ENCODE measurements at regions not wholly inside any gene's neighbourhood (a gene's known extent, or its start where the extent isn't known, plus 50 kb on each side); places are given as distances from the start of the nearest gene placed in this dataset.

DNA sequence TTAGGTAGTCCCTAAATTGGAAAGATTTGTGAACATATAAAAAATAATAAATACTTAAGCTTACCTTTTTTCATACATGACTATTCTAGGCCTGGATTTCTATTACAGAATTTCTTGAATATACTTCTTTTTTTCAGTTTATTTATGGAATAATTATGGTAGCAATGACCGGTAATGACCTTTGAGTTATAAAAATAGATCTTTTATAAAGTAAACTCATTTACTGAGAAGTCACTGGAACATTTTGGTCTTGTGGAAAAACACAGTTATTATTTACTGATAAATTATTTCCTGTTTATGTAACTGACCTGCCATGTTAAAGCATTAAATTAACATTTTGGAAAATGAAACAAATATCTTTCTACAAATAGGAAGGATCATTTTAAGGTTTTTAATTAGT, 80.4 kb upstream of the RASGEF1B start:
- no peak overlapping the region for H3K27ac ChIP-seq
- TF ChIP-seq ZFX (IDR thresholded peaks at IDR 0.05; ENCODE audit: borderline replicate concordance) (no peak), CTCF (IDR thresholded peaks at IDR 0.05) (no peak)

DNA sequence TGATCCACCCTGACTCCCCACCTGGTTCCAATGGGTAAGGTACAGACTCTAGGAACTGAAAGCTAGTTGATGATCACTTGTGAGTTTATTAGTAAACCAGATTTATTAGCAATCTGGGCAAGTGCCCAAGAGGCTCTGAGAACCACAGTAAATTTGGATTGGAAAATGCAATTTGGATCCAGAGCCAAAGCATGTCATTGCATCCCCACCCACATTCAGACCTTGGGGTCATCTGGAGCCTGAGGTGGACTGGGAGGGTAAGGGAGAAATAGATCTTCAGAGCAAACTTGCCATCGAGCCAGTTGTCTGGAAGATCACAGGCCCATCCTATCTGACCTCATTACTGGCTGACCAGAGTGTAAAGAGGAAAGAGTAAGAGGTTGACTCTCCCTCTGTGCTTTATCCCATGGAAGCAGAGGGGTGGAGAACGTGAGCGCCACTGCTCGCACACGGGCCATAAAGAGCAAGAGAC, 78.7 kb upstream of the RASGEF1B start:
- no peak overlapping the region for H3K27ac ChIP-seq
- TF ChIP-seq CTCF (IDR thresholded peaks at IDR 0.05) (no peak), ZFX (IDR thresholded peaks at IDR 0.05; ENCODE audit: borderline replicate concordance) (no peak)

DNA sequence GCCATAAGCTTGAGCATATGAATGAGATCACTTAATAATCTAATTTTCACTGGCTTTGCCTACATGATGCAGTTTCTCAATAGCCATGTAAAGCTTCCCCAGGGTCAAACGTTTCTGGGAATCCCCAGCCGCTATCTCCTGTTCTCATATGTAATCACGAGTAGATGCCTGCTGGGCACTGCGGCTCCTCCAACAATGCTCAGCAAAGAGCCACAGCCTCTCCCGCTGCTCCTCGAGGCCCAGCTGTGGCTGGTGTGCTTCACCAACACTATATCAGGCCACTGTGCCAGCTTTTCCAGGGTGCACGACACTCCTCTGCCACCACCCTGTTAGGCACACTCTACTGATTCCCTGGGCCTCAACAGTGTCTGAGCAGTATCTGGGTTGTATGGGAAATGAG, 78.3 kb upstream of the RASGEF1B start:
- TF ChIP-seq ZFX (IDR thresholded peaks at IDR 0.05; ENCODE audit: borderline replicate concordance) (no peak), CTCF (IDR thresholded peaks at IDR 0.05) (no peak)
- H3K27ac ChIP-seq, result no peak overlapping the region

DNA sequence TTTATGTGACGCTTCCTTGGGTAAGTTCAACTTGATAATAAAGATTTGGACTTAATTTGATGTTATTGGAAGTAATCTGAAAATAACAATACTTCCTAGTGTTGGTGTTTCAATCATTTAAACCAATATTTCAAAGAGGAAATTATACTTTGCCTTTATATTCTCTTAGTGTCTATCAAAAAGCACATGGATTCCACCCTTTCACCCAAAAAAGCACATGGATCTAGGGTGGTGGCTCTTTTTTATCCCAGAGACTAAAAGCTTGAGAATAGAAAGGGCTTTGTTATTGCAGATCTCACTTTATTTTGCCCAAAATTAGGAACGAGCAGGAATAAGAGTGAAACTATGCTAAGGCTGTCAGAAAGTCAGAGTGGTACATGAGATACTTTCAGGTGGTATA, 75.1 kb upstream of the RASGEF1B start:
- H3K27ac ChIP-seq, result no peak overlapping the region
- TF ChIP-seq CTCF (IDR thresholded peaks at IDR 0.05) (no peak), ZFX (IDR thresholded peaks at IDR 0.05; ENCODE audit: borderline replicate concordance) (no peak)

DNA sequence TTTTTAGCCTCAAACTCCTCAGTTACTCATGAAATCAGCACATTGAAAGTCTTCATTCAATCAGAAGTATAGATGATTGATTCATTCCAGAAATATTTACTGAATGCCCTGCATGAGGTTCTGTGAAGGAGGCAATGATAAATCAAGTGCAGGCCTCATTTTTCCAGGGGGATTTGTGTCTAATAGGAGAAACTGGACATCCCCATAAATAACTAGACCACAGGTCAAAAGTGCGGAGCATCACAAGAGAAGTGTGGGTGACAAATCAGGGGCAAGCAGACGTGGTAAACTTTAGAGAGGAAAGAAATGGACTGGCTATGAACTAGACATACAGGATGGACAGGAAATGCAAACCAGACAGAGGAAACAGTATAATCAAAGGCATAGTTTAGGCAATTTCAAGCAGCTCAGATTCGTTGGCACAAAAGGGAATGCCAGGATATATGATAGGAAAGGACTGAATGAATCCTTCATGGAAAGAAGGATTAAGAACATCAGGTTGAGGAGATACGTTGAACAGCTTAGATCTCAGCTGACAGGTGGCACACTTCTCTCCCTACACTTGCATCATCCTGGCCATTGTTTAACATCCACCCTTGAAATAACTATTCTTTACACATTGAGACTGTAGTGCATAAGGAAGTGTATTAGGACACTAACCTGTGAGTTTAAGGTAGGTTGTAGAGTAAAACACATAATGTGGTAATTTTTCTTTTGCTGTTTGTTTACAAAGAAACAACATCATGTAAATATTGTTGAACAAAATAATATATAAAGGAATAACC, 69.6 kb upstream of the RASGEF1B start:
- TF ChIP-seq CTCF (IDR thresholded peaks at IDR 0.05) (no peak), ZFX (IDR thresholded peaks at IDR 0.05; ENCODE audit: borderline replicate concordance) (no peak)
- H3K27ac ChIP-seq, result no peak overlapping the region

GRCh38 chr4:81538716-81539427, 67.2 kb upstream of the RASGEF1B start:
- no peak overlapping the region for H3K27ac ChIP-seq
- no peak for TF ChIP-seq ZFX (IDR thresholded peaks at IDR 0.05; ENCODE audit: borderline replicate concordance)
- no peak for TF ChIP-seq CTCF (IDR thresholded peaks at IDR 0.05)

DNA sequence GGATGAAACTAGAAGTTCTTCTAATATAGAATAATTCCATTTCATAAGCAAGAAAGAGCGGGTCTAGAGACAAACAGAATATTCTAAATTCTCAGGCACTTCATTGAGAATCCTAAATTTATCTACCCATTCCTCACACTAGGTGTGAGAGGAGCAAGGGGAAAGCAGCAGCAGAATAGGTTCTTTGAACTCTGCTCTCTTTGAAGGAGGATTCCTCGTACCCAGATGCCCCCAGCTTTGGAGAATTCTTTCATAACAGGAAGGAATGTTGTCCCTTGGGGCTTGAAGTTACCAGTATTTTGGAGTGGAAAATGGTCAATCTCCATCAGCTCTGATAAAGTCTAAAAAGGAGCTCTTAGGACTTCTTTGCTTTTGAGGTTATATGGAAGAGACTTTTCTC, 59.7 kb upstream of the RASGEF1B start:
- TF ChIP-seq ZFX (IDR thresholded peaks at IDR 0.05; ENCODE audit: borderline replicate concordance) (no peak), CTCF (IDR thresholded peaks at IDR 0.05) (no peak)
- no peak overlapping the region for H3K27ac ChIP-seq

All from 22Rv1 (cell line).